Upper lobe of right lung (tissue), 1 donor: ENCODE measurements at regions not wholly inside any gene's neighbourhood (a gene's known extent, or its start where the extent isn't known, plus 50 kb on each side); places are given as distances from the start of the nearest gene placed in this dataset.

Experiments used
- ATAC-seq: fragments of 200-7000 bp; cut with Tn5 transposase; one replicate; pipeline ENCODE4 v1.9.1; 2020; ENCODE audit warnings: mild to moderate bottlenecking, moderate library complexity
- DNase-seq: peaks from one replicate; pipeline ENCODE4 v3.0.0-alpha.2; 2020
- H3K27ac ChIP-seq: fragments of 200-600 bp; one replicate; pipeline ENCODE4 v1.8.0; 2022
- H3K27me3 ChIP-seq: fragments of 200-600 bp; one replicate; pipeline ENCODE4 v1.8.0; 2022; ENCODE audit warnings: mild to moderate bottlenecking
- H3K36me3 ChIP-seq: fragments of 200-600 bp; one replicate; pipeline ENCODE4 v1.8.0; 2022
- H3K4me1 ChIP-seq: fragments of 200-600 bp; one replicate; pipeline ENCODE4 v1.8.0; 2022
- H3K4me3 ChIP-seq: fragments of 200-600 bp; one replicate; pipeline ENCODE4 v1.8.0; 2022; ENCODE audit warnings: mild to moderate bottlenecking
- H3K9me3 ChIP-seq: fragments of 200-600 bp; one replicate; pipeline ENCODE4 v1.8.0; 2022
- CTCF ChIP-seq: fragments of 200-600 bp; IDR thresholded peaks from one replicate; pipeline ENCODE4 v1.8.0; 2022; ENCODE audit warnings: antibody characterized with exemption
- intact Hi-C: fragments of 100-400 bp; cut with DNase I; formaldehyde crosslinking; loops from one replicate; pipeline ENCODE4 v1.11.0; 2022
- donor health status: DM: no; HTN: yes; CAD: no; lungs with severe emphysema.

- ATAC-seq: no peak
- no peak overlapping the region for H3K27ac ChIP-seq
- TF ChIP-seq CTCF: no peak
- no peaks in the 10 kb centered on the region for H3K4me1 ChIP-seq
- no peak overlapping the region for H3K4me3 ChIP-seq
- DNase-seq: no peak
- H3K36me3 ChIP-seq: no peaks in the 10 kb centered on the region
- H3K27me3 ChIP-seq: no peaks in the 10 kb centered on the region
- H3K9me3 ChIP-seq: no peaks in the 10 kb centered on the region
- intact Hi-C loops: no loop called here
Observed at GRCh38 chr4:111214371-111214770, 591.5 kb upstream of the PITX2 start.

- intact Hi-C loops: no loop called here
- no peak for DNase-seq
- H3K4me3 ChIP-seq: no peak overlapping the region
Observed at GRCh38 chr4:111215755-111216154, 592.9 kb upstream of the PITX2 start.

GRCh38 chr4:111216791-111217190 lies 593.9 kb upstream of the PITX2 start:
- H3K9me3 ChIP-seq: no peaks in the 10 kb centered on the region
- no peak overlapping the region for H3K4me3 ChIP-seq
- no peaks in the 10 kb centered on the region for H3K4me1 ChIP-seq
- H3K36me3 ChIP-seq: no peaks in the 10 kb centered on the region
- H3K27me3 ChIP-seq: no peaks in the 10 kb centered on the region
- intact Hi-C loops: no loop called here
- no peak for TF ChIP-seq CTCF
- DNase-seq (no peak), ATAC-seq (no peak)
- no peak overlapping the region for H3K27ac ChIP-seq

More at GRCh38 chr4:111215755-111216154, 592.9 kb upstream of the PITX2 start:
- Histone ChIP-seq H3K36me3 (no peaks in the 10 kb centered on the region), H3K4me1 (no peaks in the 10 kb centered on the region), H3K27ac (no peak overlapping the region), H3K9me3 (no peaks in the 10 kb centered on the region), H3K27me3 (no peaks in the 10 kb centered on the region)
- TF ChIP-seq CTCF: no peak
- no peak for ATAC-seq

- ATAC-seq (no peak), DNase-seq (no peak)
- no peak overlapping the region for H3K4me3 ChIP-seq
- H3K27ac ChIP-seq: no peak overlapping the region
- H3K9me3 ChIP-seq: no peaks in the 10 kb centered on the region
- TF ChIP-seq CTCF: no peak
- no peaks in the 10 kb centered on the region for H3K4me1 ChIP-seq
- H3K27me3 ChIP-seq: no peaks in the 10 kb centered on the region
- intact Hi-C loops: no loop called here
- no peaks in the 10 kb centered on the region for H3K36me3 ChIP-seq
Observed at GRCh38 chr4:111221371-111221770, 598.5 kb upstream of the PITX2 start.

- no peak for TF ChIP-seq CTCF
- ATAC-seq: no peak
- Histone ChIP-seq H3K36me3 (no peaks in the 10 kb centered on the region), H3K4me3 (no peak overlapping the region), H3K27ac (no peak overlapping the region), H3K4me1 (no peaks in the 10 kb centered on the region), H3K9me3 (no peaks in the 10 kb centered on the region), H3K27me3 (no peaks in the 10 kb centered on the region)
- no peak for DNase-seq
- intact Hi-C loops: no loop called here
Observed at GRCh38 chr4:111228396-111228795, 605.5 kb upstream of the PITX2 start.

GRCh38 chr4:111228874-111229273 lies 606.0 kb upstream of the PITX2 start:
- ATAC-seq (no peak), DNase-seq (no peak)
- intact Hi-C loops: no loop called here
- Histone ChIP-seq H3K4me3 (no peak overlapping the region), H3K27ac (no peak overlapping the region), H3K4me1 (no peaks in the 10 kb centered on the region), H3K9me3 (no peaks in the 10 kb centered on the region), H3K27me3 (no peaks in the 10 kb centered on the region), H3K36me3 (no peaks in the 10 kb centered on the region)
- no peak for TF ChIP-seq CTCF
